GM13976 (cell line): ENCODE measurements at regions not wholly inside any gene's neighbourhood (a gene's known extent, or its start where the extent isn't known, plus 50 kb on each side); places are given as distances from the start of the nearest gene placed in this dataset.

ENCODE experiments used
- DNase-seq: peaks from one replicate; pipeline ENCODE4 v3.0.0; 2012; ENCODE audit warnings: low spot score
- in situ Hi-C: fragments of 300-500 bp; cut with MboI; formaldehyde crosslinking; loops from one replicate; pipeline ENCODE4 v1.12.0; 2022; ENCODE audit warnings: low sequenced_read_pairs, mixed read lengths, inconsistent platforms; ENCODE audit not compliant: unreplicated experiment
- TF ChIP-seq, protein P1 (sequence below): IDR thresholded peaks from 2 replicates; pipeline ENCODE4 v1.5.1; 2012; ENCODE audit warnings: borderline replicate concordance, mild to moderate bottlenecking; ENCODE audit not compliant: insufficient read depth; ENCODE audit errors: extremely low read depth, missing control alignments, control extremely low read depth

DNA sequence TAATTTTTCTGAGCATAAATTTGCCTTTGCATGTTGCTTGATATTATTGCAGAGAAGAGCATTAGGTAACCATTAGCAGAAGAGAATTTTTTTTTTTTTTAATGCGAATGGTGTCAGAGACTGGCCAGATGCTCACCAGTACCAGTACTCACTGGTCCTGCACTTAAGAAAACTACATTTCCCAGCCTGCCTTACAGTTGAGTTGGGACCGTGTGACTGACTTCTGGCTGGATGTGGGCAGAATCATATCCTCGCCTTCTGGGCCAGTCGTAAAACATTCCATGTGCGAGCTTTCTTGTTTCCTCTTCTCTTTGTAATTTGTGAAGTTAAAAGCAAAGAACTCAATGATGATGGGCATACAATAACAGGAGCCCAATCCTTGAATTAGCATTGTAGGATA lies 132.4 kb downstream of the LRRC30 start:
- in situ Hi-C loops, result no loop called here
- TF ChIP-seq, protein P1, sequence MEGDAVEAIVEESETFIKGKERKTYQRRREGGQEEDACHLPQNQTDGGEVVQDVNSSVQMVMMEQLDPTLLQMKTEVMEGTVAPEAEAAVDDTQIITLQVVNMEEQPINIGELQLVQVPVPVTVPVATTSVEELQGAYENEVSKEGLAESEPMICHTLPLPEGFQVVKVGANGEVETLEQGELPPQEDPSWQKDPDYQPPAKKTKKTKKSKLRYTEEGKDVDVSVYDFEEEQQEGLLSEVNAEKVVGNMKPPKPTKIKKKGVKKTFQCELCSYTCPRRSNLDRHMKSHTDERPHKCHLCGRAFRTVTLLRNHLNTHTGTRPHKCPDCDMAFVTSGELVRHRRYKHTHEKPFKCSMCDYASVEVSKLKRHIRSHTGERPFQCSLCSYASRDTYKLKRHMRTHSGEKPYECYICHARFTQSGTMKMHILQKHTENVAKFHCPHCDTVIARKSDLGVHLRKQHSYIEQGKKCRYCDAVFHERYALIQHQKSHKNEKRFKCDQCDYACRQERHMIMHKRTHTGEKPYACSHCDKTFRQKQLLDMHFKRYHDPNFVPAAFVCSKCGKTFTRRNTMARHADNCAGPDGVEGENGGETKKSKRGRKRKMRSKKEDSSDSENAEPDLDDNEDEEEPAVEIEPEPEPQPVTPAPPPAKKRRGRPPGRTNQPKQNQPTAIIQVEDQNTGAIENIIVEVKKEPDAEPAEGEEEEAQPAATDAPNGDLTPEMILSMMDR, result no peak
- DNase-seq, result no peak

DNA sequence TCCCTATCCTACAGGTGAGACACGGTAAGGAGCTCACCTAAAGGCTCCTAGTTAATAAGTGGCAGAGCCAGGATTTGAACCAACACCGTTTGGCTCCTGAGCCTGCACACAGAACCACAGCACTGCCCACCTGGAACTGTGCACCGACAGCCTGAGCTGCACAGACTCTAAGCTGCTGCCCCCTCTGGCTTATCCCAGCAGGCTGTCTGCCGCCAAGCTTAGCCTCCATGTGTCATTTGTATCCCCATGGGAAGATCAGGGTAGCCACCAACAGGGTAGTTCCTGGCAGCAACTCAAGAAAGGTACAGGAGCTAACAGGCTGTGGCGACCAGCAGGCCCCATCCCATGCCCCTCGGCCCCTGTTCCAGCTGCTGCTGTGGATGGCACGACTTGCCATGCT lies 135.7 kb downstream of the LRRC30 start:
- in situ Hi-C loops, result no loop called here
- TF ChIP-seq, protein P1, result no peak
- no peak for DNase-seq

DNA sequence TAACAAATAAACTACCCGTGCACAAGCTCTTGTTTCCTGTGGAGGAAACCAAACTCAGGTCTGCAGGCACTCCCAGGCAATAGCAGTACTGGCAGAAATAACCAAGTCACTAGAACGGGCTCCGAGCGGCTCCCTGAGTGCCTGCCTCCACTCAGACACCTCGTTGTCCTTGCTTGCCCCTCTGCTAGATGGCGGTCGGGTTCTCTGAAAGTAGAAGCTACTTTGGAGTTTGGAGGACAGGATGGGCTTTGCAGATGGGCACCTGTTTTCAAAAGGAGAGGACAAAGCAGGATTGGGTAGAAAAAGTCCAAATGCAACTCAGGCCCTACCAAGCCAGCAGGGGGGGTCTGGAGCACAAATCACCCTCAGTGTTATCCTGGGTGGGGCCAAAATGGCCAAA lies 136.4 kb downstream of the LRRC30 start:
- no peak for DNase-seq
- TF ChIP-seq, protein P1, result no peak
- in situ Hi-C loops, result no loop called here

DNA sequence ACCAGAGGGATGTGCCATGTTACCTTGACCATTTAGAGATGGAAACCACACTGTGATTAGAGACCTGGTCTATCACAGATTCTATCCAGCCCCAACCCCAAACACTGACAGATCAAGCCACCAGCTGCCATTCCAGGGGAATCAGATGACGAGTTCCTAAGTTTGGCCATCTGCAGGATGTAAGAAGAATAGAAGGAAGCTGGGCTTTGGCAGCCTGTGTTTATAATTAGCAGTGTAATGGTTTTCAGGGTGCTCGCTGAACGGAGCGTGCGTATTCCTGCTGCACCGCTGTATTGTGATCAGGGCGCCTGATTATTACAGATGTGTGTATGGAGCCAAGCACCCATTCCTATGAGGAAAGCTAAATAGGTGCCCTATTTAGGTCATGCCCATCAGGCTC lies 138.1 kb downstream of the LRRC30 start:
- DNase-seq, result no peak
- TF ChIP-seq, protein P1, result no peak
- in situ Hi-C loops, result no loop called here

DNA sequence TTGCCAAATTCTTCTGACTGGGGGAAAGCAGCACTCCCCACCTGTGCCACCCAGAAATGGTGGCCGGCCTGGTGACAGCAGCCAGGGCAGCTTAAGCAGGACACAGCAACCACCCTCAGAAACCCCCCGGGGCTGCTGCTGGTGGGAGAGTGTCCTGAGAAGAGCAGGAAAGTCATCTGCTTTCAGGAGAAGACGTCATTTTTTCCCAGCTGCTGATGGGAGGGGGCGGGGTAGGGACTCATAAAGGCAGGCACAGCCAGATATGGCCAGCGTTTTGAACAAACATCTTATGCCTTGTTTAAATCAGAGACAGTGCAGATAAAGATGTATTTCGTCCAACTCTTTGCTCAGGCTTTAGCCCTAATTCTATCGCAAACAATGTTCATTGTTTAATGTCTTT lies 139.5 kb downstream of the LRRC30 start:
- TF ChIP-seq, protein P1, result no peak
- in situ Hi-C loops, result no loop called here
- DNase-seq, result no peak

DNA sequence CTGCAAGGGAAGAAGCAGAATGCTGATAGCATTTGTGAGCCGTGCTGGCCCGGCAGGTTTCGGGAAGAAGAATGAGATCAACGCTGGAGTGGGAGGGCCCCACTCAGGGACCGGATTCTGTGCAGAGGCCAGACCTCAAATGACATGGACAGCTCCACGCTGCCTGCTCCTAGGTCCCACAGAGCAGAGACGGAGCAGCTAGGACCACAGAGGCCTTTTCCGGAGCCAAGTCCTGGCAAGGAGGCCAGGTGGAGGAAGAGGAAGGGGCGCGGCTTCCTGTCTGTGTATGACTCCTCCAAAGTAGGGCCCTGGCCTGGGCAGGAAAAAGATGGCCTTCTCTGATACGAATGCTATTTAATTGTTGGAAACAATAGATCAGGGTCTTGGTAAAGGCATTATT lies 139.9 kb downstream of the LRRC30 start:
- no peak for DNase-seq
- in situ Hi-C loops, result no loop called here
- TF ChIP-seq, protein P1, result no peak

DNA sequence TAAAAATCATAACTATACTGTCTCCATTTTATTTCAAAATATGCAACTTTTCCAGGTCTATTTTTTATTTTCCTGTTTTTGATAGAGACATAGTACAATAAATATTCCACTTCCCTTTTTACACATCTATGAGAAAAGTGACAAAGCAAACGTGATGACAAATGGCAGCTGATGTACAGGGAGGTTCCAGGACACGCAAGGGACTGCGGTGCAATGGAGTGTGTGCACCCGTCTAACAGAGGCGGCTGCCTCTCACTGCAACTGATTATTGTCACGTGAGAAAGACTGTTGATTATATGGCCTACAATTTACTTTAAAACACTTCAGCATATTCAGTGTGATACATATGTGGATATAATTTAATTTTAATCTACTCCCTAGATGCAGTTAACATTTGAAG lies 142.6 kb downstream of the LRRC30 start:
- no peak for DNase-seq
- in situ Hi-C loops, result no loop called here
- TF ChIP-seq, protein P1, result no peak
